GM12865 (cell line): ENCODE measurements at regions not wholly inside any gene's neighbourhood (a gene's known extent, or its start where the extent isn't known, plus 50 kb on each side); places are given as distances from the start of the nearest gene placed in this dataset.

Experiments
- DNase-seq: peaks from one replicate; pipeline ENCODE4 v3.0.0; 2010; ENCODE audit warnings: low read depth
- H3K4me3 ChIP-seq: 2 replicates; pipeline ENCODE4 v1.5.1; 2011; ENCODE audit warnings: mild to moderate bottlenecking, low read depth, low read length, control low read depth
- CTCF ChIP-seq: IDR thresholded peaks from 2 replicates; pipeline ENCODE4 v1.5.1; 2011; ENCODE audit warnings: low read length, control low read depth, low read depth, inconsistent platforms; ENCODE audit not compliant: insufficient read depth; ENCODE audit errors: missing control alignments

- TF ChIP-seq CTCF = no peak
- no peak overlapping the region for H3K4me3 ChIP-seq
- no peak for DNase-seq
Observed at GRCh38 chr2:83851066-83851465, 608.0 kb downstream of the SUCLG1 start.

GRCh38 chr2:83850071-83850725 is 608.9 kb downstream of the SUCLG1 start:
- no peak overlapping the region for H3K4me3 ChIP-seq
- TF ChIP-seq CTCF = no peak
- no peak for DNase-seq

GRCh38 chr2:83844490-83844889 is 614.6 kb downstream of the SUCLG1 start:
- no peak for TF ChIP-seq CTCF
- H3K4me3 ChIP-seq = no peak overlapping the region
- DNase-seq = no peak

- DNase-seq = no peak
- TF ChIP-seq CTCF = no peak
- no peak overlapping the region for H3K4me3 ChIP-seq
Observed at GRCh38 chr2:83842421-83842820, 616.7 kb downstream of the SUCLG1 start.

GRCh38 chr2:83837823-83838222 is 621.3 kb downstream of the SUCLG1 start:
- H3K4me3 ChIP-seq = no peak overlapping the region
- no peak for TF ChIP-seq CTCF

GRCh38 chr2:83827618-83828017 is 631.5 kb downstream of the SUCLG1 start:
- DNase-seq = no peak
- no peak for TF ChIP-seq CTCF
- H3K4me3 ChIP-seq = no peak overlapping the region

More at GRCh38 chr2:83837823-83838222, 621.3 kb downstream of the SUCLG1 start:
- no peak for DNase-seq

GRCh38 chr2:83826577-83826976 is 632.5 kb downstream of the SUCLG1 start:
- no peak overlapping the region for H3K4me3 ChIP-seq
- no peak for DNase-seq
- no peak for TF ChIP-seq CTCF
